A204.1 (cell line): ENCODE measurements at regions not wholly inside any gene's neighbourhood (a gene's known extent, or its start where the extent isn't known, plus 50 kb on each side); places are given as distances from the start of the nearest gene placed in this dataset.

Experiments
- FAIRE-seq: peaks from 2 replicates; lab custom pipeline; 2012; peaks lifted over from hg19 to GRCh38; lab: Jason Lieb, UNC

DNA sequence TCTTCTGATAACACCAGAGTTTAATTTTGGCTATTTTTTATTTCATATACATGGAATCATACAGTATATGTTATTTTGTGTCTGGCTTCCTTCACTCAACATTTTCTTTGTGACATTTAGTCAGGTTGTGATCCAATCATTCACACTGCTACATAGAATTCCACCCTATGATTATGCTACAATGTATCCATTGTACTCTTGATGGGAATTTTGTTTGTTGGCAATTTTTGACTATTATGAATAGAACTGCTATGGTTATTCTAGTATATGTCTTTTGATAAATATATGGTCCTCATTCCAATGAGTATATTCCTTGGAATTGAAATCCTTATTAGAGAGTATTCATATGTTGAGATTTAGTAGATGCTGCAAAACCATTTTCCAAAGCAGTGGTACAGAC is 936.4 kb upstream of the CHAC2 start:
- FAIRE-seq = no peak

DNA sequence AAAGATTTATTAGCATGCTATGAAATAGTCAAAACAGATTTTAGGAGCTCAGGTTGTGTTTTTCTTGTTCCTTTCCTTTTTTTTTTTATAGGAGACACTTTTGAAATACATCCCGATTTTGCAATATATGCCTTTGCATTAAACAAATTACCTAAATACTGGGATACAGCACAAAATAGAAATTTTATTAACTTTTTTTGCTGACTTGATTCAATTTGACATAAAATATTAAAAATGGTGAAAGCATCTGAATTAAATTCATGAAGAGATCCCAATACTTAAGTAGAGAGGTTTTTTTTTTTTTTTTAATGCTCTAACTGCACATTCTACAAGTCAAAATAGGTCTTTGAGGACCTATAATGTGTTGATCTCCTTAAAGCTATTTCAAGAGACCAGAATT is 939.5 kb upstream of the CHAC2 start:
- no peak for FAIRE-seq

DNA sequence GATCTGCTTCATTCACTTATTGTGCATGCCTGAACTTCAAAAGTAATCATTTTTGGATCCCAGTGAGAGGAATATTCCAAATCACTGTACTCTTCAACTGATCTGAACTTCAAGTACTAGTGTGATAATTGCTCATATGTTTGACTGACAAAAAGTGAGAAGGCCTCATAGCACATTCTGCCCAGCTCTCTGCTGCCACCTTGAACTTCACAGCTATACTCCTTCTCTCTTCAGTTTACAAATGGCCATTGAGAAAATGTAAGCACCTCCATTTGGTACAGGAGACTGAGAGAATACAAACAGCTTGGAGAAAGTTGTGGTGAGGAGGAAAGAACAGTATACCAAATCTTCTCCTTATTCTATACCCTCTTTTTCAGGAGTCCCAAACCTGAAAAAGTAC is 946.0 kb upstream of the CHAC2 start:
- FAIRE-seq = no peak

DNA sequence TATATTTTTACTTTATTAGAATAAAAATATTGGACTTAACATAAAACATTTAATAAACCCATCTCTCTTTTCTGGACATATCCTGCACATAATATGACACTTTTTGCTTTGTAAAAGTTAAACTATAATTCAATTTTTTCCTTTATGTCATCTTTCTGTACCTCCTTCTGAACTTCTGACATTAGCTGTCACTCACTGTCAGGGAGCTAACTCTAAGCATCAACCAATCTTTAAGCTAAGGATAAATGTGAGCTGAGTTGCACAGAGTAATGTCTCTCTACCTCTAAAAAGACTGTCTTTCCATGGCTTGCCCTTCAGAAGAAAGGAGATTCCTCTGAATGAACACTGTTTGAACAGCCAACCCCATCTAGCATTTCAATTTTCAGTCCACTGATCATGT is 948.6 kb upstream of the CHAC2 start:
- no peak for FAIRE-seq

DNA sequence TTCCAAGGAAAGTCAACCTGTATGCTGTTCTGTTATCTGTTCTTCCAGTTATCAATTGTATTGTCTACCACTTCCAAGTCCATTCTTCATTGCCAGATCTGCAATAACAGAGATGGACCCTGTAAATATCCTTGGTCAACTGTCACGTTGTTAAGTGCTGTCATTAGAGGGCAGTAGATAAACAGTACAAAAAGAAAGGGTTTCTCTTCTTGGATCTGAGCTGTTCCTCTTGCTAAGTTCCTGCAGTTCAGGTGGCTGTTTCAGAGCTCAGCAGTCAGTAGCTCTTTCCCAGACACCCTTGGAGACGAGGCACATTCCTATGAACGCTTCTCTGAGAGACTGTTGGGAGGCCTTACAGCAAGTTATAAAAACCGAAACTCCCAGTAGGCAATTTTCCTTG is 957.1 kb upstream of the CHAC2 start:
- no peak for FAIRE-seq

DNA sequence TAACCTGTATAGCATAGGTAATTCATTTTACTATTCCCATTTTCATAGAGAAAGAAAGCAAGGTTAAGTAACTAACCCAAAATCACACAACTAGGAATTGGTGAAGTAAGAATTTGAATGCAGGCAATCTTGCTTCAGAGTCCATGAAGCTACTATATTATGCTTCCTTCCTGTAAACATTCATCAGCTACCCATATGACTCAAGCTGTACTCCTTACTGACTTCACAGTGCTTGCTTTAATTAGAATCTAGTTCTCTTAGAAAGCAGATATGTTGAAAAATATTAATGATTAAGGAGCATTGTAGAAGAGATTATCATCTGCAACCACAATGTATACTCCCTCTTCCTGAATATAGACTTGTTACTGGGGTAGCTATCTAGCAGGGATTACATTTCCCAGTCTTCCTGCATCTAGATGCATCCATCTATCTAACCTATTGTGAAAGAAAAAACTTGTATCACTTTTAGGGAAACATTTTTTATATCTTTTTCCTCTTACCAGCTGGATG is 961.6 kb upstream of the CHAC2 start:
- no peak for FAIRE-seq

DNA sequence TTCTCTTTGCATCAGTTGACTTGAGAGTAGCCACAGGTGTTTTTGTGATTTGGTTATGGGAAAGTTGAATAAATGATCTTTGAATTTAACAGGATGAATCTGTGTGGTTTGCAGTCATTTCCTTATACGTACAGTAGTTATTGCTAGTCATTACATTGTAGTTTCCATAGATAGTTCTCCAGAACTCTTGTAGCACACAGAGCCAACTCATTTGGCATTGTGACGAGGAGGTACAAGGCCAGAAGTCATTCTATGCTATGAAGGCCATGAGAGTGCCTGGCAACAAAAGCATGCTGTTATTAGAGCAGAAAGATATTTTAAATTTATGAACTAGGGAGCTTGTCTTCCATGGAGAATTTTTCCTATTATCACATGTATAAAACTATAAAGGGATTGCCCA is 973.0 kb upstream of the CHAC2 start:
- FAIRE-seq = no peak

DNA sequence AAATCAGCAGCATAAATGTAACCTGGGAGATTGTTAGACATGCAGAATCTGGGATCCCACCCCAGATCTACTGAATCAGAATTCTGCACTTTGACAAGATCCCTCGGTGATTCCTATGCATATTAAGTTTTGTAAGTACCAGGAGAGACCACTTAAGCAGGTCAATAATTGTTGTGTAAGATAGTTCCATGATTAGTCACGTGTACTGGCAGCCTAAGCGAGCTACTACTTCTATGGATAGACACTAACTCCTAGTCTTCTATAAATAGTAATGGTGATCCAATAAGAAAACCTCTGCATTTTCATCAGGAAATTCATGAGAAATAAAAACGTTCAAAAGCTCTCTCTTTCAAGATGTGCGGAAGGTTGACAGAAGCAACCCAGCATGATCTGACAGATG is 988.2 kb upstream of the CHAC2 start:
- FAIRE-seq = no peak

DNA sequence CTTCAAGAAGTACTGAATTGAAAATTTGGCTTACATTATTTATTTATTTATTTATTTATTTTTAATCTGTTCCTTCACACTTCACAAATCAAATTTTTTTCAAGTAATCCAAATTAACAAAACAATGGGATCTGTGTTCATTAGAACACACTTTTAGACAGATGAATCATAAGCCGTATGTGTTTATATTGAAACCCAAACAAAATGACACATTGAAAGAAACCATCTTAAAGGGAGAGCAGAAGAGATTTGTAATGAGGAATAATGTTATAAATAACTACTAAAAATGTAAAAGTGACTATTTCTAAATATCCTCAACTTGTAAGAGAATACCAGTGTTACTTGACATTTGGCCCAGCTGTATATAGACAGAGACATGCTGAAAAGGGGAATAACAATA is 991.0 kb upstream of the CHAC2 start:
- no peak for FAIRE-seq

DNA sequence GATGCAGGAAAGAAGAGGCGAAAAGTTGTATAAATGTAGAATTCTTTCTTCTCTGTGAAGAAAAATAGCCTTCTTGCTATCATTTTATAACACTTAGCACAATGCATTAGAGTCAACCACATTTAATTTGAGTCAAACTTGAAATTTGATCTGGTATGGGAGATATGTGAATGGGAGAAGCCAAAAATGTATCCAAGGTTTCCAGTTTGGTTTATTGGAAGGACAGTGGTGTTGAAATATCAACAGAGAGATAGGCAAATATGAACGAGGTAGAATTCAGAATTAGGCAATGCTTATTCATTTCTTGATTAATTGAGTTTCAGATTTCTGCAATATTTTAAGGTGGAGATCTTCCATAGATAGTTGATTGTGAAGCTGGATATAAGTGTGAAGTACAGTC is 991.9 kb upstream of the CHAC2 start:
- FAIRE-seq = no peak

DNA sequence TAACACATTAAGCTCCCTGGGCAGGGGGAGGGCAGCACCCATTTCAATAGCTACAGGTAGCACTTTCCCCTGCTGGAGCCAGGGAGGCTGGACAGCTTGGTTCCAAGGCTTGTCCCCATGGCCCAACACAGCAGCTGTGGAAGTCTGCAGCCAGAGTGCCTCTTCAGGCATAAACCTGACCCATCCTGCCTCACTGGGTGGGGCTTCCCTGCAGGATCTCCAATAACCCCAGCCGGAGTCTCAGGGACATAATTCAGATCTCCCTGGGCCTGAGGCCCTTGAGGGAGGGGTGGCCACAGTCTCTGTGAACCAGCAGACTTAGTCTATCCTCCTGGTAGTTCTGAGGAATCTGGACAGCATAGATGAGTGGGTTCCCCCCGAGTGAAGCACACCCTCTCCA is 1001.9 kb upstream of the CHAC2 start:
- no peak for FAIRE-seq

DNA sequence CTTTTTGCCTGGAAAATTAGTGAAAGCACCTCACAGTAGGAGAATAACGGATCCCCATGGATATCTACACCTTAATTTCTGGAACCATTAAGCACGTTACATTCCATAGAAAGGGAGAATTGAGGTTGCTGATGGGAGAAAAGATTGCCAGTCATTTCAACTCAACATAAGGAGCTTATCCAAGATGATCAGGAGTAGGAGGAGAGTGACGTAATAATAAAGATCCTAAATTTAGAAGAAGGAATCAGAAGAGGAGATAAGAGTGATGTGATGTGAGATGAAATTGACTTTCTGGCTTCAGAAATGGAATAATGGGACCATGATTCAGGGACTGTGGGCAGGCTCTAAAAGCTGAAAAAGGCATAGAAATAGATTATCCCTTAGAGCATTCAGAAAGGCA is 1017.8 kb upstream of the CHAC2 start:
- no peak for FAIRE-seq

DNA sequence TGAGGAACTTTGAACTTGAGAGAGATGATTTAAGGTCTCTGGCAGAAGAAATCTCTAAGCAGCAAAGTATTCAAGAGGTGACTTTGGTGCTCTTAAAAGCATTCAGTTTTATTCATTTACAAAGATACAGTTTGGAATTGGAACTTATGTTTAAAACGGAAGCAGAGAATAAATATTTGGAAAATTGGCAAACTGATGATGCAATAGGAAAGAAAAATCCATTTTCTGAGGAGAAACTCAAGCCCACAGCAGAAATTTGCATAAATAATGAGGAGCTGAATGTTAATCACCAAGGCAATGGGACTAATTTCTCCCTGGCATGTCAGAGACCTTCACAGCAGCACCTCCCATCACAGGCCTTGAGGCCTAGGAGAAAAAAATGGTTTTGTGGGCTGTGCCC is 1022.5 kb upstream of the CHAC2 start:
- FAIRE-seq = no peak

DNA sequence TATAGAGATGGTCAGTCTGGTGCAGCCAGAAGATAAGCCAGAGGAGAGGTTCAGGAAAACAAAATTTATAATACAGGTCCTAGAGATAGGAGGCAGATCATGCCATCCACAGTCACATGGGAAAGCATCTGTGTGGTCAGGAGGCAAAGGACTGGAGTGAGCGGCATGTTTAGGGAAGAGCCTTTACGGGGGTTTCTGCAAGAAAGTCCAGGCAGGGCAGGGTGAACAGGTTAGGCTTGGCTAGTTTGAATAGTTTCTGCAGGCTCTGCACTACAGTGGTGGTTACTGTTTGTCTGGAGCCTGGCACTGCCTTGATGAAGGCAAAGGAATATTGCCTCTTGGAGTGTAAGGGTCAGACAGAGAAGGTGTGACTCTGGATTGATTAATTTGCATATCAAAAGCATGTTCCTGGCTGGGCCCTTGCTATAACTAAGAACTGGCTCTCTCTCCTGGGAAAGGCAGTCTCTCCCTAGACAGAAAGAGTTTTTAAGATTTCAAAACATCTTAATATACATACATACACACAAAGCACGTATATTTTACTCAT is 1034.7 kb upstream of the CHAC2 start:
- no peak for FAIRE-seq

DNA sequence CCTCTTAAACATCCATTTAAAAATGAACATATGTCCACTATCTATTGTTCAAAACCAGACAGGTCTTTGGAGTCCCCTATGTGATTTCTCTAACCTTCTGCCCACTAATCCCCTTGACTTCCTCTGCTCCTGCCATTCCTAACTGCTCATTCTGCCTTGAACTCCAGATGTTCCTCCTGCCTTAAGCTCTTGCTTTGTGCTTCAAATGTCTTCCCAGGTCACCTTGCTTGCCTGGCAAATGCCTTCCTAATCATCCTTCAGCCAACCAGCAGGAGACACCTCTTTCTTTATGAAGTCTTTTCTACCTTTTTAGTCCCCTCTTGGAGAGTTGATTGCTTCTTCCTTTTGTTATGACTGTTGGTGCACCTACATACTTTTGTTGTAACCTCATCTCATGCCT is 1043.0 kb upstream of the CHAC2 start:
- no peak for FAIRE-seq

DNA sequence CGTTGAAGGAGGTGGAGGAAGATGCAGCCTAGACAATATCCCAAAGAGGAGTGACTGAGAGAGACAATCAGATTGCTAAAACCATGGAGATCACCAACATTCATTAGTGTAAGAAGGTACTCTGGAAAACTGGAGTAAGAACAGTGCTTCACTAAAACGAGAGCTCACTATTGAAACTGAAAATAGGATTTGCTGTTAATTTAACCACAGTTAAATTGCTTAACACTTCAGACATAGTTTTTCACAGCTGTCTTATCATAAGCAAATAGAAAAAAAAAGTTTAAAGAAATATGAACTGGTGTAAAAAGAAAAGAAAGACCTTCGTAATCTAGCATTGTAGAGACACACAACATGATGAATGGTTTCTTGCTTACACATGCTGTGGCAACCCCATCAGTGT is 1049.8 kb upstream of the CHAC2 start:
- FAIRE-seq = no peak

DNA sequence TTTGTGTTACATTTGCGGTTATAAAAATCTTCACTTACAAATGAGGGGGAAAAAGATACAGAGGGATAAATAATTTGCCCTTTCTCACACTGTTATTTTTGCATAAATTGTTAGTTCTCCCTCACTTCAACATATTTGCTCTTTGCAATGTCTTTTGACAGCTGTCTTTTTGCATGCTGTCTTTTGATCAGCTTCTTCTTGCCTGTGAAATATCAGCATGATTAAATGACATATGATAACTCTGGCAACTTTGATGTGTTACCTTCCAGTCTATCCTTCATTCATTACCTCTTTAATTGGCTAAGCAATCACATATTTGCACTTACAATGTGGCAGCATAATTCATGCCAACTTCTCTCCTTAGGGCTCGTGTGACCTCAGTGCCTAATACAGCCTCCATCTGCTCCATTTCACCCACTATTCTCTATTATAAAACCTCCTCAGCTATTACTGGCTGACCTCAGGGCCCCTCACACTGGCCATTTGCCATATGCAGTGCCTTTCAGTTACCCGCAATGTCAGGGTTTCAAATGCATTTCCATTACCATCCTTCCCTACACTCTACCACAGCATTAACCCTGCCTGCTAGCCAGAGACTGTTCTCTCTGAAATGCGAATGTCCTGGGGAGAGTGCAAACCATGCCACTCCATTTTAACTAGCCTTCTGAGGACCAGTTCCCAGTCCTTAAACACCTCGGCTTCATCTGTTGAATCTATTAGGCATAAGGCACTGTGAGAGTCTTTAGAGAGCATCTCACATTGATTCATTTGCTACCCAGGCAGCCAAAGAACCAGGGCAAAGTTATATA is 1056.6 kb upstream of the CHAC2 start:
- no peak for FAIRE-seq

DNA sequence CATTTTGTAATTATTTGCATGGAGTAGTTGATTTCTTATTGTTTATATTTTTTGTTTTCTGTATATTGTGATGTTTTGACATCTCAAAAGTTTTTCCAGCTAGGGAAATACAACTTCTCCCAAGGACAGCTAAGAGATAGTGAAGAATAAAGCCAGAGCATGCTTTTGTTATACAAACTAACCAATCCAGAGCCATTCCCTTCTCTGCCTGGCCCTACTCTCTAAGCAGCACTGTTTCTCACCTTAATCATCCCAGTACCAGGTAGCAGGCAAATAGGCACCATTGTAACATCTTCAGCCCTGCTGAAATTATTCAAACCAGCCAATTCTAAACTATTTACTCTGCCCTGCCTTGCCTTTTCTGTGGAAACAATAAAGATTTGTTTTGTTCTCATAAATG is 1063.4 kb upstream of the CHAC2 start:
- FAIRE-seq = no peak

DNA sequence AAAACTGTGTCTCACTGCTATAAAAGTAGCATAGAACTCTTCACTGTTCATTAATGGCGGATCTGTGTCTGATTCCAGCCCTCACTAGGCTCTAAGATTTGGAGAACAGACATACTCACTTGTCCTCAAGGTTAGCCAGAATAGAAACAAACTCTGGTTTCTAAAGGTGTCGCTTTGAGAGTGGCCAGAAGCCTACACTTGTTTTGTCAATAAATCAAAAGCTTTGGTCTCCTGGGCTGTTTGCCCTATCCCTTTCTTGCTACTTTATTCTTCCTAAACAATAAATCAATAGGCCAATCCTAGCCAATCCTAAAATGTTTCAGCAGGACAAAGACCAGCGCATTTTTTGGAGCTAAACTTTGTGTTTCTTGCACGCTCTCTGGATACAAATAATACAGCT is 1064.6 kb upstream of the CHAC2 start:
- no peak for FAIRE-seq

DNA sequence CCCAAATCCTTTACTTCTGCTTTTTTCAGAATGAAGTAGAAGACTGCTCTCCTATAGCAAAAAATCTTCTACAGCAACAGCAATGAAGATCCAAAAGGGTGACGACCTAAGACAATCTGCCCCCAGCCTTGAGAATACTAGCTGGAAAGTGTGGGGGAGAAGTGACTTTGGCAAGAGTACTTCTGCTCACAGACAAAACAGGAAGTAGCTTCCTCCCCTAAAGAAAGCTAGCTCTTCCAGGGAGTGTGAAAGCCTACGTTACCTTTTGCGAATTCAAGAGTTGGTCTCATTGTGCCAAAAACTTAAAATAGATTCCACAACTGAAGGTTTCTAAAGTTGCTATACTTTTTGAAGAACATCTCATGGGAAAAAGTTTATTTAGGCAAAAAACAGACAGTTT is 1069.2 kb upstream of the CHAC2 start:
- no peak for FAIRE-seq

DNA sequence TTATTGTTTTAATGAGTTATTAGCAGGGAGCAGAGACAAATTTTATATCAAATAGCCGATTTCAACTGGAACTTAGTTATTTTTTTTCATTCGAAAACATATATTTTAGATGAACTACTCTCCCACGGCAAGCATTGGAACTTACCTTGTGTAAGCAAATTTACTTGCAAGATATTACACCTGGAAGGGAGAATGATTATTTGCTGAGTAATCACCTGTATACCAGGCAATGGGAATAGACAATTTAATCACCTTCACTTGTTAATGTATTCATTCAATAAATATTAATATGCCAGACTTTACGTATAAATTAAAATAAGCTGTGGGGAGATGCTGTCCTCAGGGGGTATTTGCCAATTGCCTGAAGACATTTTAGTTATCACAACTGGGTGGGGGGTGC is 1069.9 kb upstream of the CHAC2 start:
- FAIRE-seq = no peak

DNA sequence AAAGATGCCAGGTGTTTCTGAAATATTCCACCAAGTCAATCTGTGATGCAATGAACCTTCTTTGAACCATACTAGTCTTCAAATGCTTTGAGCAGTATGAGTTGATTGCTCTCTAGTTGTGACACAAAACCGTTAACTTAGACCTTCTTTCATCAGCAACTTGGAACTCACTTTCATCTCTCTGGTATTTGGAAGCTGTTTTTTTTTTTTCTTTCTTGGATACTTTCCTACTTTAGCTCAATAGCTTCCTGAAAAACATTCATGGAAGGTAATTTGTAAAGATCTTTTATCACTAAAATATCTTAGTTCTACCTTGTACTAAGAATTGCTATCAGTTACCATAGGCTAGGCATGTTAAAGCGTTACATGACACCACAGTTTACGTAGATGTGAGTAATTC is 1071.9 kb upstream of the CHAC2 start:
- FAIRE-seq = no peak

DNA sequence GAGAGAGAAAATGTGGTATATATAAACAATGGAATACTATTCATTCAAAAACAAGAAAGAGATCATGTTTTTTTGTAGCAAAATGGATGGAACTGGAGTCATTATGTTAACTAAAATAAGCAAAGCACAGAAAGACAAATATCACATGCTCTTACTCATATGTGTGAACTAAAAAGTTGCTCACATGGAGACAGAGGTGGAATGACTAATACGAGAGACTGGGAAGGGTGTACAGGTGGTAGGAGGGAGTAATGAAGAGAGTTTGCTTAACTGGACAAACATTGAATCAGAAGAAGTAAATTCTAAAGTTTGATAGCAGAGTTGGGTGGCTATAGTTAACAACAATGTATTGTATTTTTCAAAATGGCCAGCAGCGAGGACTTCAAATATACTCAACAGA is 1080.7 kb upstream of the CHAC2 start:
- FAIRE-seq = no peak

DNA sequence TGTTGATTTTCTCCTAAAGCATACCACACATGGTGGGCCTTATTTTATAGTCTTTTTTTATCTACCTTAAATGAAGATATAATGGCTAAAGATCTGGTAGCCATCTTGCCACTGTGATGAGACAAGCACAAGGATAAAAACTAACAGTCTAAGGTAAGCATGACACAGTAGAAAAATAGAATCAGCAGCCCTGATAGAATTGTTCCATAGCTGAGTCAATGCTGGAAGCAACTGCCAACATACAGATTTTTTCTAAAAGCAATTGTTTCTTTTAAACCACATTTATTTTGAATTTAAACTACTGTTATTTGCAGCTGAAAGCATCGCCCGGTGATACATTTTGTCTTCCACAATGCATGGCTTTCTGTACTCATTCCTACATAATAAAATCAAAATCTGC is 1091.5 kb upstream of the CHAC2 start:
- no peak for FAIRE-seq
